HEK293T (cell line): ENCODE measurements at regions not wholly inside any gene's neighbourhood (a gene's known extent, or its start where the extent isn't known, plus 50 kb on each side); places are given as distances from the start of the nearest gene placed in this dataset.

Source experiments
- CTCF ChIA-PET: fragments of 350-600 bp; formaldehyde crosslinking; extraction: SDS; loops from one replicate; lab custom pipeline; 2021; ENCODE audit warnings: antibody characterized with exemption, inconsistent platforms; lab: Yijun Ruan, JAX
- POLR2A ChIA-PET: fragments of 350-600 bp; formaldehyde crosslinking; extraction: SDS; loops from one replicate; lab custom pipeline; 2020; ENCODE audit warnings: antibody characterized with exemption, inconsistent platforms; lab: Yijun Ruan, JAX
- DNase-seq: peaks from one replicate; pipeline ENCODE4 v3.0.0; 2012; ENCODE audit warnings: mixed read lengths; ENCODE audit errors: extremely low spot score
- ARNT ChIP-seq: fragments of 450-650 bp; IDR thresholded peaks from 2 replicates; pipeline ENCODE4 v1.6.1; 2017; ENCODE audit warnings: mild to moderate bottlenecking
- BHLHE40 ChIP-seq: fragments of 450-650 bp; IDR thresholded peaks from 2 replicates; pipeline ENCODE4 v1.6.1; 2016; ENCODE audit warnings: mild to moderate bottlenecking, moderate library complexity, borderline replicate concordance
- CTBP1 ChIP-seq: fragments of 450-650 bp; IDR thresholded peaks from 2 replicates; pipeline ENCODE4 v1.6.1; 2016; ENCODE audit warnings: borderline replicate concordance
- ELF4 ChIP-seq: fragments of 450-650 bp; IDR thresholded peaks from 2 replicates; pipeline ENCODE4 v1.6.1; 2017; ENCODE audit warnings: antibody characterized with exemption
- FOXA1 ChIP-seq: fragments of 450-650 bp; IDR thresholded peaks from 2 replicates; pipeline ENCODE4 v1.6.1; 2016; ENCODE audit warnings: mild to moderate bottlenecking
- FOXK2 ChIP-seq: fragments of 450-650 bp; IDR thresholded peaks from 2 replicates; pipeline ENCODE4 v1.6.1; 2016; ENCODE audit warnings: mild to moderate bottlenecking
- FOXM1 ChIP-seq: fragments of 450-650 bp; IDR thresholded peaks from 2 replicates; pipeline ENCODE4 v1.6.1; 2017; ENCODE audit warnings: mild to moderate bottlenecking, borderline replicate concordance
- HDGF ChIP-seq: fragments of 450-650 bp; IDR thresholded peaks from 2 replicates; pipeline ENCODE4 v1.6.1; 2017; ENCODE audit warnings: antibody characterized with exemption, borderline replicate concordance
- L3MBTL2 ChIP-seq: fragments of 450-650 bp; conservative IDR thresholded peaks from 2 replicates; pipeline ENCODE4 v1.6.1; 2016; ENCODE audit warnings: mild to moderate bottlenecking
- LEF1 ChIP-seq: fragments of 450-650 bp; IDR thresholded peaks from 2 replicates; pipeline ENCODE4 v1.6.1; 2017; ENCODE audit warnings: mild to moderate bottlenecking, borderline replicate concordance
- NFRKB ChIP-seq: fragments of 450-650 bp; IDR thresholded peaks from 2 replicates; pipeline ENCODE4 v1.6.1; 2016; ENCODE audit warnings: mild to moderate bottlenecking, moderate library complexity
- PKNOX1 ChIP-seq: fragments of 450-650 bp; IDR thresholded peaks from 2 replicates; pipeline ENCODE4 v1.6.1; 2016
- SP1 ChIP-seq: fragments of 450-650 bp; IDR thresholded peaks from 2 replicates; pipeline ENCODE4 v1.6.1; 2017
- SUZ12 ChIP-seq: fragments of 450-650 bp; IDR thresholded peaks from 2 replicates; pipeline ENCODE4 v1.6.1; 2016; ENCODE audit warnings: mild to moderate bottlenecking
- TARDBP ChIP-seq: fragments of 450-650 bp; IDR thresholded peaks from 2 replicates; pipeline ENCODE4 v1.6.1; 2016
- ZNF384 ChIP-seq: fragments of 450-650 bp; IDR thresholded peaks from 2 replicates; pipeline ENCODE4 v1.6.1; 2016

- ChIA-PET CTCF (no interaction called here), POLR2A (no interaction called here)
- no peak for DNase-seq
- TF ChIP-seq TARDBP (no peak), SP1 (no peak), NFRKB (no peak)
These were observed 828.9 kb downstream of the CDH11 start for GRCh38 chr16:64292953-64293352.

GRCh38 chr16:64292161-64292560 lies 829.7 kb downstream of the CDH11 start:
- POLR2A ChIA-PET, result no interaction called here
- CTCF ChIA-PET, result no interaction called here
- TF ChIP-seq SUZ12 (no peak), PKNOX1 (no peak), SP1 (no peak), FOXM1 (no peak), BHLHE40 (no peak), ELF4 (no peak), LEF1 (no peak), FOXA1 (no peak)
- no peak for DNase-seq

- DNase-seq, result no peak
- POLR2A ChIA-PET, result no interaction called here
- CTCF ChIA-PET, result no interaction called here
- no peak for TF ChIP-seq CTBP1
- no peak for TF ChIP-seq PKNOX1
- no peak for TF ChIP-seq FOXM1
- no peak for TF ChIP-seq ZNF384
- TF ChIP-seq TARDBP, result no peak
- TF ChIP-seq FOXK2, result no peak
- TF ChIP-seq BHLHE40, result no peak
- no peak for TF ChIP-seq FOXA1
These were observed 831.4 kb downstream of the CDH11 start for GRCh38 chr16:64290461-64290860.

GRCh38 chr16:64287655-64288528 lies 834.0 kb downstream of the CDH11 start:
- ChIA-PET CTCF (no interaction called here), POLR2A (no interaction called here)
- DNase-seq, result no peak
- TF ChIP-seq HDGF, result no peak
- no peak for TF ChIP-seq BHLHE40
- no peak for TF ChIP-seq L3MBTL2
- no peak for TF ChIP-seq TARDBP
- no peak for TF ChIP-seq CTBP1

- ChIA-PET CTCF (no interaction called here), POLR2A (no interaction called here)
- no peak for TF ChIP-seq CTBP1
- TF ChIP-seq L3MBTL2, result no peak
- no peak for TF ChIP-seq TARDBP
- no peak for TF ChIP-seq ARNT
- TF ChIP-seq FOXA1, result no peak
- no peak for TF ChIP-seq ZNF384
- TF ChIP-seq SP1, result no peak
- no peak for TF ChIP-seq FOXM1
- TF ChIP-seq FOXK2, result no peak
- no peak for TF ChIP-seq NFRKB
- TF ChIP-seq HDGF, result no peak
- no peak for TF ChIP-seq PKNOX1
- no peak for TF ChIP-seq SUZ12
- no peak for DNase-seq
These were observed 839.7 kb downstream of the CDH11 start for GRCh38 chr16:64282181-64282580.

- DNase-seq, result no peak
- CTCF ChIA-PET, result no interaction called here
- no peak for TF ChIP-seq CTBP1
- no peak for TF ChIP-seq ARNT
- TF ChIP-seq NFRKB, result no peak
- no peak for TF ChIP-seq FOXA1
- TF ChIP-seq BHLHE40, result no peak
- TF ChIP-seq ZNF384, result no peak
- TF ChIP-seq HDGF, result no peak
- TF ChIP-seq L3MBTL2, result no peak
- TF ChIP-seq ELF4, result no peak
- no peak for TF ChIP-seq LEF1
- no peak for TF ChIP-seq FOXK2
- TF ChIP-seq TARDBP, result no peak
- no peak for TF ChIP-seq FOXM1
- no peak for TF ChIP-seq PKNOX1
- no peak for TF ChIP-seq SP1
- no peak for TF ChIP-seq SUZ12
- POLR2A ChIA-PET, result no interaction called here
These were observed 841.5 kb downstream of the CDH11 start for GRCh38 chr16:64280317-64280716.

- TF ChIP-seq FOXA1, result no peak
- TF ChIP-seq LEF1, result no peak
- no peak for TF ChIP-seq CTBP1
- no peak for TF ChIP-seq ARNT
- no peak for TF ChIP-seq PKNOX1
- no peak for TF ChIP-seq SP1
- TF ChIP-seq TARDBP, result no peak
- TF ChIP-seq HDGF, result no peak
- ChIA-PET CTCF (no interaction called here), POLR2A (no interaction called here)
- DNase-seq, result no peak
These were observed 843.7 kb downstream of the CDH11 start for GRCh38 chr16:64278196-64278595.
